Mucosa of stomach (tissue), 1 donor: ENCODE measurements at regions not wholly inside any gene's neighbourhood (a gene's known extent, or its start where the extent isn't known, plus 50 kb on each side); places are given as distances from the start of the nearest gene placed in this dataset.
A peak's percentile ranks its signal among the peaks of the same experiment; 100 is the strongest.
"Not testable (repeated sequence)": the region's sequence is repeated elsewhere in the genome, so short reads cannot be mapped to it uniquely, and the experiment has no call there.

Experiments
- H3K27me3 ChIP-seq: one replicate; pipeline ENCODE4 v1.7.0; 2013; ENCODE audit warnings: mild to moderate bottlenecking, low read length; ENCODE audit not compliant: control insufficient read depth, insufficient read depth
- H3K36me3 ChIP-seq: one replicate; pipeline ENCODE4 v1.7.0; 2013; ENCODE audit warnings: low read length; ENCODE audit not compliant: control insufficient read depth, insufficient read depth
- H3K4me1 ChIP-seq: one replicate; pipeline ENCODE4 v1.7.0; 2013; ENCODE audit warnings: mild to moderate bottlenecking, low read length; ENCODE audit not compliant: control insufficient read depth, insufficient read depth
- H3K4me3 ChIP-seq: one replicate; pipeline ENCODE4 v1.7.0; 2013; ENCODE audit warnings: low read length
- H3K9ac ChIP-seq: one replicate; pipeline ENCODE4 v1.7.0; 2013; ENCODE audit warnings: mild to moderate bottlenecking, low read length, moderate library complexity
- H3K9me3 ChIP-seq: one replicate; pipeline ENCODE4 v1.7.0; 2013; ENCODE audit warnings: mild to moderate bottlenecking, low read length, moderate library complexity; ENCODE audit not compliant: control insufficient read depth
- donor health status: Pancreatic carcinoma.

GRCh38 chr19:24029941-24030636 is 56.9 kb upstream of the ZNF254 start:
- no peak overlapping the region for H3K9ac ChIP-seq
- no peaks in the 10 kb centered on the region for H3K9me3 ChIP-seq
- H3K27me3 ChIP-seq = no peaks in the 10 kb centered on the region
- H3K4me3 ChIP-seq = no peak overlapping the region
- peaks cover 9% of the 10 kb centered on the region for H3K4me1 ChIP-seq
- no peaks in the 10 kb centered on the region for H3K36me3 ChIP-seq

- Histone ChIP-seq H3K9me3 (no peaks in the 10 kb centered on the region), H3K9ac (no peak overlapping the region), H3K36me3 (no peaks in the 10 kb centered on the region), H3K4me3 (no peak overlapping the region), H3K4me1 (peaks cover 15% of the 10 kb centered on the region), H3K27me3 (no peaks in the 10 kb centered on the region)
Measured at GRCh38 chr19:24032651-24033050, 54.3 kb upstream of the ZNF254 start.

- Histone ChIP-seq H3K9ac (peak overlapping the region; percentile 99), H3K36me3 (no peaks in the 10 kb centered on the region), H3K4me1 (peaks cover 15% of the 10 kb centered on the region), H3K4me3 (peak overlapping the region; percentile 97), H3K9me3 (no peaks in the 10 kb centered on the region), H3K27me3 (no peaks in the 10 kb centered on the region)
Measured at GRCh38 chr19:24033301-24033962, 53.6 kb upstream of the ZNF254 start.

- Histone ChIP-seq H3K9ac (peak overlapping the region; percentile 99), H3K4me1 (peaks cover 15% of the 10 kb centered on the region), H3K4me3 (peak overlapping the region; percentile 97), H3K9me3 (no peaks in the 10 kb centered on the region), H3K36me3 (no peaks in the 10 kb centered on the region), H3K27me3 (no peaks in the 10 kb centered on the region)
Measured at GRCh38 chr19:24033963-24034342, 53.0 kb upstream of the ZNF254 start.

GRCh38 chr19:24035261-24035880 is 51.6 kb upstream of the ZNF254 start:
- H3K4me1 ChIP-seq = peaks cover 15% of the 10 kb centered on the region
- H3K9ac ChIP-seq = not testable (repeated sequence)

More at GRCh38 chr19:24035261-24035880, 51.6 kb upstream of the ZNF254 start:
- H3K4me3 ChIP-seq, H3K27me3 ChIP-seq, H3K36me3 ChIP-seq, H3K9me3 ChIP-seq: not testable (repeated sequence)
